T-helper 2 cell treated with Interferon-gamma antibody and Interleukin-4, amounts not matched to agents 5 μg/mL and 100 μg/mL, for 36 hours (primary cell): ENCODE measurements at regions not wholly inside any gene's neighbourhood (a gene's known extent, or its start where the extent isn't known, plus 50 kb on each side); places are given as distances from the start of the nearest gene placed in this dataset.
"Not testable (repeated sequence)": the region's sequence is repeated elsewhere in the genome, so short reads cannot be mapped to it uniquely, and the experiment has no call there.

Experiments
- DNase-seq: peaks from one replicate; pipeline ENCODE4 v3.0.0; 2021; ENCODE audit warnings: low spot score
- H3K27ac Mint-ChIP-seq: one replicate; pipeline ENCODE4 v1.8.0; 2021; ENCODE audit warnings: mild to moderate bottlenecking, mixed read lengths
- H3K27me3 Mint-ChIP-seq: one replicate; pipeline ENCODE4 v1.8.0; 2021; ENCODE audit warnings: low read depth, mixed read lengths
- H3K36me3 Mint-ChIP-seq: one replicate; pipeline ENCODE4 v1.8.0; 2021; ENCODE audit warnings: low read depth, mixed read lengths
- H3K4me1 Mint-ChIP-seq: one replicate; pipeline ENCODE4 v1.8.0; 2021; ENCODE audit warnings: low read depth, mixed read lengths
- H3K4me3 Mint-ChIP-seq: one replicate; pipeline ENCODE4 v1.8.0; 2022; ENCODE audit warnings: mild to moderate bottlenecking, moderate library complexity, mixed read lengths
- H3K9me3 Mint-ChIP-seq: one replicate; pipeline ENCODE4 v1.8.0; 2021; ENCODE audit warnings: mixed read lengths

DNA sequence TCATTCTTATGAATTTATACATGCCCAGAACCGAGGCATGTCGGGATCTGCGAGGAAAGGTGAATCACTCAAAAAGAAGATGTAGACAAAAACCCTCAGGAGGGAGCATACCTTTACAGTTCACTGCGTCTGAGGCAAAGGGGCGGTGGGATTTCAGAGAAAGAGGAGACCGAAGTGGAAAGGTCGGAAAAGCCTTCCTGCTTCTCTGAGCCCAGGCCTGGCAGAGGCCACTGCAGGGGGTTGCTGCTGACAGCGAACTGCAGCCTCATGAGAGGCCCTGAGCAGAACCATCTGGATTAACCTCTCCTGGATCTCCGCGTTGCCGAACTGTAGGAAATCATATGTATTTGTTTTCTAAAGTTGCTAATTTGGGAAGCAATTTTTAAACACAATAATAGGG is 713.1 kb upstream of the SOX11 start:
- Mint-ChIP-seq H3K9me3 (peaks cover 31% of the 10 kb centered on the region), H3K4me3 (no peak overlapping the region), H3K4me1 (no peaks in the 10 kb centered on the region), H3K36me3 (no peaks in the 10 kb centered on the region), H3K27me3 (no peaks in the 10 kb centered on the region), H3K27ac (no peak overlapping the region)
- DNase-seq, result no peak

DNA sequence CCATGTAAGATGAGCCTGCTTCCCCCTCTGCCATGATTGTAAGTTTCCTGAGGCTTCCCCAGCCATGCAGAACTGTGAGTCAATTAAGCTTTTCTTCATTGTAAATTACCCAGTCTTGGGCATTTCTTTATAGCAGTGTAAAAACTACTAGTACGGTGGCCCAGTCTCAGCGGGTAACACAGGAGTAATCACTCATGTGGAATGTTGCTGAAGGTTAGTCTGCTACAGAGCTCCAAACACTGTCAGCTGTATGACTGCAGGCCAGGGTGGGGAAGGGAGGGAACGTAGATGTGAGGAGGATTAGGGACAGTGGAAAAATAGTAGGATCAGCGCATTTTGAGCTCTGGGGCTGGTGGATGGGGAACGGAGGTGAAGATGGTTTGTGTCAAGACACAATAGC is 711.2 kb upstream of the SOX11 start:
- Mint-ChIP-seq H3K4me3 (no peak overlapping the region), H3K27me3 (no peaks in the 10 kb centered on the region), H3K4me1 (no peaks in the 10 kb centered on the region), H3K9me3 (peaks cover 42% of the 10 kb centered on the region), H3K36me3 (no peaks in the 10 kb centered on the region), H3K27ac (no peak overlapping the region)
- no peak for DNase-seq

DNA sequence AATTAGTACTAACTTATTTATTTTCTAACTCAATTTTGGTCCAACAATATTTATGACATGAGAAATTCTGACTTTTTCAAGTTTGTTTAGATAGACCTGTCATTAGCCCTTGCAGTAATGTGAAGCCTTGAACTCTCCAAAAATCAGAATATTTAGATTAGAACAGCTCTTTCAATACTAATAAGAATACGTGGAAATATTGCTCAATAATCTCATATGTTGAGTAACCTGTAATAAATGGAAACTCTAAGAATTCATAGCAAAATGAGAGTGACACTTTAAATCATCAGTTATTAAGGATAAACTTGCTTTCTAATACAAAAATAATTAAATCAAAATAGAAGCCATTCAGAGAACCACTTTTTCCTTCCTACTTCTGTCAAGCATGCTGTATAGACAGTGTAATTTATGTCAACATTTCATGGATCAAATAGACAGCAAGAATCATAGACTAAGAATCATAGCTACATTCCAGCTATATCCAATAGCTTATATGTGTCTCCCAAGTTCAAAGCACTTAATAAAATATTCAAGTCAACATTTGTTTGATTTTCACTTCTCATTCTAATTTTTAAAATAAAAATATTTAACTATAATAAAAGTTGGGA is 710.3 kb upstream of the SOX11 start:
- DNase-seq, result no peak
- Mint-ChIP-seq H3K27ac (no peak overlapping the region), H3K4me3 (no peak overlapping the region), H3K9me3 (peaks cover 42% of the 10 kb centered on the region), H3K36me3 (no peaks in the 10 kb centered on the region), H3K4me1 (no peaks in the 10 kb centered on the region), H3K27me3 (no peaks in the 10 kb centered on the region)

DNA sequence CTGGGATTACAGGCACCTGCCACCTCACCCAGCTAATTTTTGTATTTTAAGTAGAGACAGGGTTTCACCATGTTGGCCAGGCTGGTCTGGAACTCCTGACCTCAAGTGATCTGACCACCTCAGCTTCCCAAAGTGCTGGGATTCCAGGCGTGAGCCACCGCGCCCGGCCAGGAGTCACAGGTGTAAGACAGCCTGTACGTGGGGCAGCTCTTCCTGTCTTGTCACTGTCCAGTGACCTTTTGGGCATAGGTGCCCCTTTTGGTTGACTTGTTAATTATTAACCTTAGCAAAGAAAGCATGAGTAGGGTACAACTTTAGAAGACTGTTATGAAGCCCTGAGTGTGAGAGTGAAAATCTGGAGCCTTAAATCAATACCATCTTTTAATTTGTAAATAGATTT is 703.7 kb upstream of the SOX11 start:
- peaks cover 28% of the 10 kb centered on the region for H3K9me3 Mint-ChIP-seq
- not testable (repeated sequence) for DNase-seq, H3K4me3 Mint-ChIP-seq, H3K36me3 Mint-ChIP-seq, H3K4me1 Mint-ChIP-seq, H3K27ac Mint-ChIP-seq, H3K27me3 Mint-ChIP-seq

DNA sequence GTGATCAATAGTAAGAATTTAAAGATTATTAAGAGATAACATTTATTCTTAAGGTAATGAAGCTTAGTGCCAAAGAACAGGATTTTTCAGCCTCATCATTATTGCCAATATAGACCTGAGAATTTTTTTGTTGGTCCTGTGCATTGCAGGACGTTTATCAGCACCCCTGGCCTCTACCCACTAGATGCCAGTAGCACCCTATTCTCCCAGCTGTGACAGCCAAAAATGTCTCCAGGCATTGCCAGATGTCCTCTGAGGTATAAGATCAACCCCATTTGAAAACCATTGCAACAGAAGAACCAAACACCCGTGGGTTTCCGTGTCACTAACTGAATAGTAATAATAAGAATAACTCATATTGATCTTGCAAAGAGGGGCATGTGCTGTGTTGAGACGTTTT is 700.0 kb upstream of the SOX11 start:
- Mint-ChIP-seq H3K4me3 (no peak overlapping the region), H3K9me3 (peaks cover 18% of the 10 kb centered on the region), H3K27me3 (no peaks in the 10 kb centered on the region), H3K36me3 (no peaks in the 10 kb centered on the region), H3K27ac (no peak overlapping the region), H3K4me1 (no peaks in the 10 kb centered on the region)
- no peak for DNase-seq

DNA sequence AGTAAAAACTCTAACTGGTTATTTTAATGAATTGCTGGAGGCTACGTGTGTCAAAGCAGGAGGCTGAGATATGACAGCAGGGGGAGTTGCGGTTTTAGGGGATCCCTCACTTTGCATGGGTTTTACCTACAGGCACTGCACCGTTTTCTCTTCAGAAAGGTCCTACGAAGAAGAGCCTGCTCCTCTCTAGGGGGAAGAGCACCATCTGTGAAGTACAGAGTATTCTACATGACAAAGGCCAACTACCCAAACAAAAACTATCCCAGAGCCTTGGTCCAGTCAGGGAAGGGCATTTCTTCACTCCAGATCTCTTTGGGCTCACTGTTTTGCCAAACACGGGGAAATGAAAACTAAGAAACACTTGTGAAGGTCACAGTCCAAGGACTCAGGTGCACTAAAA is 696.7 kb upstream of the SOX11 start:
- H3K4me1 Mint-ChIP-seq, result no peaks in the 10 kb centered on the region
- no peak overlapping the region for H3K4me3 Mint-ChIP-seq
- no peak for DNase-seq
- H3K27me3 Mint-ChIP-seq, result no peaks in the 10 kb centered on the region
- H3K27ac Mint-ChIP-seq, result no peak overlapping the region
- H3K36me3 Mint-ChIP-seq, result no peaks in the 10 kb centered on the region
- peaks cover 20% of the 10 kb centered on the region for H3K9me3 Mint-ChIP-seq

DNA sequence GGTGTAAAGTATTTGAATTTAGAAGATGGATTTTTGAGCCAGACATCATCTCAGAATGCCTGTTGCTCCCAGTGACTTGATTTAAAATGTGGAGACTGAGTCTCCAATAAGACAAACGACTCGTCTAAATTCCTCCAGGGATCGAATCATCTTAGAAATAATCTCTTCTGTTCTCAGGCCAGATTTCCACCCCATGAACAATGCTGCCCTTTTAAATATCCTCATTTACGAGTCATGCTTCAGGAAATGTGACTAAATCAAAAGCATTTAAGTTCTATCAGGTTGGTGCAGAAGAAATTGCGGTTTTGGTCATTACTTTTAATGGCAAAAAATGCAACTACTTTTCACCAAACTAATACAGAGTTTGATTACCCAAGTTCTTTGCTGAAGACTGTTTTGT is 684.6 kb upstream of the SOX11 start:
- Mint-ChIP-seq H3K4me1 (no peaks in the 10 kb centered on the region), H3K9me3 (peaks cover 55% of the 10 kb centered on the region), H3K27me3 (no peaks in the 10 kb centered on the region), H3K4me3 (no peak overlapping the region), H3K27ac (no peak overlapping the region), H3K36me3 (no peaks in the 10 kb centered on the region)
- no peak for DNase-seq

DNA sequence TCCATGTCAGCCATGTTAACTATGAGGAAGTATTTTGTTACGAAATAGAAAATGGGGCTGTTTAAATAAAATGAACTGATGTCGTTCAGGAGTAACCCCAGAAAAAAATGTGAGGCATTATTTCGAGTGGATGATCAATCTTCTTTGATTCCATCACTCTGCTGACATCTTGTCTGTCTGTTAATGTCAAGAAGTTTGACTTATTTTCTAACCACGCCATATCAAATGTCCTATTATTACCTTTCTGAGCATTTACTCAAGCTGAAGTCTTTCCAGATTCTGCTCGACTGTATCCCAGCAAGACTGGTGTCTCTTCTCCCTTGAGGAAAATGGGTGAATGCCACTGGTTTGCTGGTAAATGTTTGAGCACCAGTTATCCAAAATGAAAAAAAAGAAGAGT is 672.9 kb upstream of the SOX11 start:
- Mint-ChIP-seq H3K36me3 (peaks cover 6% of the 10 kb centered on the region), H3K4me3 (no peak overlapping the region), H3K9me3 (peaks cover 63% of the 10 kb centered on the region), H3K27ac (no peak overlapping the region), H3K27me3 (no peaks in the 10 kb centered on the region), H3K4me1 (no peaks in the 10 kb centered on the region)
- DNase-seq, result no peak

DNA sequence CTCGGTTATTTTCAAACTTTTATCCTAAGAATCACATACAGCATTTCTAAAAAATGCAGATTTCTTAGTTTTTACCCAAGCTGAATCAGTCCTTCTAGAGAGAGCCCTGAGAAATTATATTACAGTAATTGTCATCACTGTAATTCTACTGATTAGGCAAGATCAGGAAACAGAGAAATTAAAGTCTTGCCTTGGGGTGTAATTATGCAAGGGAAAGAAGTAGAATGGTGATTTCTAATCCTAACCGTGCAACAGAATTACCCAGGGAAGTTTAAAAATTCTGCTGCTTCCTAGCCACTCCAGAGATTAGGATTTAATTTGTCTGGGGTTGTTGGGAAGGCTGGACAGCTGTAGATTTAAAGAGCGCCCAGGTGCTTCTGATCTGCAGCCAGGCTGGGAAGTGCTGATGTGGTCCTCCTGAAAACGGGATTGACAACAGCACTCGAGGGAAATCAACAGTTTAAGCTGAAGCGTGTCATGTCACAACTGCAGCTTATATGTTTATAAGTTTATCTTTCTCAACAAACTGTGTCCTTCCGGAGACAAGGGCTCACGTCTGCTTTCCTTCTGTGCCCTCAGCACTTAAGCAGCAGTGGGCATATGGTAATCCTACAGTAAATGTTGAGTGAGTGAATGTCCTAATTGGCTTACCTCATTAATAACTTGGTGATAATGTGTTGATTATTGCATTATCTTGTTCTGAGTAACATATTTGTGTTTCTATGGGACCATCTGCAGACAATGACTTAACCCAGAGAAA is 671.9 kb upstream of the SOX11 start:
- DNase-seq, result no peak
- peaks cover 6% of the 10 kb centered on the region for H3K36me3 Mint-ChIP-seq
- H3K27me3 Mint-ChIP-seq, result no peaks in the 10 kb centered on the region
- no peak overlapping the region for H3K4me3 Mint-ChIP-seq
- H3K9me3 Mint-ChIP-seq, result peaks cover 61% of the 10 kb centered on the region
- H3K4me1 Mint-ChIP-seq, result no peaks in the 10 kb centered on the region
- no peak overlapping the region for H3K27ac Mint-ChIP-seq

DNA sequence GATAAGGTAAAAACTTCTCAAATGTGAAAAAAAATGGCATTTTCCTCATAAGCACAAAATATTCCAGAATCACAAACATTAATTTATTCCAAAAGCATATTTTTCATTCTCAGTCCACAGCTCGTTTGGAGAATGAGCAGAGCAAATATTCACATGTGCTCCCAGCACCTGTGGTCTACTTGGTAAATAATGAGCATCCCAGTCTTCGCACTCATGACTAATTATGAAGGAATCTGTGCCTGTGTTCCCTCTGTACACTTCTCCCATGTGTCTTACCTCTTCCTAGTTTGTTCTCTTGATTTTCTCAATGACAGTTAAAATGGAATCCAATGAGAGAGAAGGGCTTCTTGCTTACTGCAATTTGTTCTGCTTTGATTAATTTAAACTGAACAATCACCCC is 671.0 kb upstream of the SOX11 start:
- peaks cover 6% of the 10 kb centered on the region for H3K36me3 Mint-ChIP-seq
- H3K9me3 Mint-ChIP-seq, result peaks cover 62% of the 10 kb centered on the region

DNA sequence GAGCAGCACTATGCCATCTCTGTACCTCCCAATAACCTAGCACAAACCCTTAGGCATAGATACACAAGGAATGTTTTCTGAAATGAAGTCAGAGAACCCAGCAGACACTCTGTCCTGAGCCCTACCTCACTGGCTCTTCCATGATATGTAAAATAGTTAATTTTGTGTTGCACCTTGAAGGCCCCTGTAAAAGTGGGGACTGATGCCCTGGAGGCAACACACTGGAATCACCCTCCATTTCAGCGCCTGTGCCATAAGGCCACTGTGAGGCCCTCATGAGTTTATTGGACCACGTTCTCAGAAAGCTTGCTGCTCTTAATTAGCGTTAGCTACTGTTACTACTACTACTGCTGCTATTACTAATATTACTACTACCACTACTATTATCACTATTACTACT is 670.1 kb upstream of the SOX11 start:
- no peak for DNase-seq
- peaks cover 6% of the 10 kb centered on the region for H3K36me3 Mint-ChIP-seq

More for the DNA sequence above, 671.0 kb upstream of the SOX11 start:
- H3K27me3 Mint-ChIP-seq, result no peaks in the 10 kb centered on the region
- no peak overlapping the region for H3K27ac Mint-ChIP-seq
- H3K4me1 Mint-ChIP-seq, result no peaks in the 10 kb centered on the region
- no peak overlapping the region for H3K4me3 Mint-ChIP-seq
- DNase-seq, result no peak

DNA sequence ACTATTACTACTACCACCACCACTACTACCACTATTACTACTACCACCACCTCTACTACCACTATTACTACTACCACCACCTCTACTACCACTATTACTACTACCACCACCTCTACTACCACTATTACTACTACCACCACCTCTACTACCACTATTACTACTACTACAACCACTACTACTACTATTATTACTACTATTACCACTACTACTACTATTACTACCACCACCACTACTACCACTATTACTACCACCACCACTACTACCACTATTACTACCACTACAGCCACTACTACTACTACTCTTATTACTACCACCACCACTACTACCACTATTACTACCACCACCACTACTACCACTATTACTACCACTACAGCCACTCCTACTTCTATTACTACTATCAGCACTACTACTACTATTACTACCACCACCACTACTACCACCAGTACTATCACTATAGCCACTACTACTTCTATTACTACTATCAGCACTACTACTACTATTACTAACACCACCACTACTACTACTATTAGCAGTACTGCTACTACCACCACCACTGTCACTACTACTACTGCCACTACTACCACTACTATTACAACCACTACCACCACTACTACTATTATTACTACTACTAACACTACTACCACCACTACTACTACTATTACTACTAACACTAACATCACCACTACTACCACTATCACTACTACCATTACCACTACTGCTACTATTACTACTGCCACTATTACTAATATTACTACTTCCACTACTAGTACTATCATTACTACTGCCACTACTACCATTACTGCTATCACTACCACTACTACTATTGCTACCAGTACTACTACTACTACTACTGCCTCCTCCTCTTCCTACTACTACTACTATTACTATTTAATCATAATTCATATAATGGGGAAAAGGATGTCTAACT is 669.2 kb upstream of the SOX11 start:
- DNase-seq, H3K4me1 Mint-ChIP-seq, H3K4me3 Mint-ChIP-seq, H3K27ac Mint-ChIP-seq, H3K27me3 Mint-ChIP-seq, H3K36me3 Mint-ChIP-seq: not testable (repeated sequence)
- peaks cover 67% of the 10 kb centered on the region for H3K9me3 Mint-ChIP-seq

More for the DNA sequence above, 670.1 kb upstream of the SOX11 start:
- Mint-ChIP-seq H3K27me3 (no peaks in the 10 kb centered on the region), H3K4me1 (no peaks in the 10 kb centered on the region), H3K9me3 (peaks cover 67% of the 10 kb centered on the region), H3K27ac (no peak overlapping the region), H3K4me3 (no peak overlapping the region)

DNA sequence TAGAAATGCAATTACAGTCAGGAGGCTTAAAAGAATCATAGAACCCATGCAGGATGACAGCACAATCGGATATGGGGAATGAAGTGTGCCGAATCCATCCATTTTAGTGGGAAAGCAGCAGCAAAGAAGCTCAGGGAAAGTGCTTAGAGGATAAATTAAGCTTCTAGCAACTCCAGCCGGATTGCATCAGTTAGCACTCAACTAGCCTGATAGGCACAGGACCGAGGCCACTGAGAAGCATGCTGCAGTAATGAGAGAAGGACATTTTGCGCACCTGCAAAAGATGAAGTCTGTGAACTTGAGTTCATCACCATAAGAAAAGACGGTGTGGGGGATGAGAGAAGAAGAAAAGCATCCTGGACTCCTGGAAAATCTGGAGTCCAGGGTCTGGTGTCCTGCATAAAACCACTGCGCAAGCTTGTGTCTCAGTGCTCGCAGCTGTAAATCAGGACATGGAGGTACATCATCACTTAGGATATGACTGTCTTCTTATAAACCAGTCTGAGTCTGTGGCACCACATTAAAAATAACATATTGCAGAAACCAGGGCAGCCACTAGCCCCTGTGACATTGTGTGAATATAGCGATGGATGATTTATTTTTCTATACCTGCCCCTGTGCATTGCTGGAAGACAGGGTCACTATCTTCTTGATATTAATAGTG is 665.5 kb upstream of the SOX11 start:
- DNase-seq, result no peak
- peaks cover 56% of the 10 kb centered on the region for H3K9me3 Mint-ChIP-seq
- no peak overlapping the region for H3K27ac Mint-ChIP-seq
- H3K36me3 Mint-ChIP-seq, result peaks cover 6% of the 10 kb centered on the region
- no peaks in the 10 kb centered on the region for H3K27me3 Mint-ChIP-seq
- no peaks in the 10 kb centered on the region for H3K4me1 Mint-ChIP-seq
- H3K4me3 Mint-ChIP-seq, result no peak overlapping the region

DNA sequence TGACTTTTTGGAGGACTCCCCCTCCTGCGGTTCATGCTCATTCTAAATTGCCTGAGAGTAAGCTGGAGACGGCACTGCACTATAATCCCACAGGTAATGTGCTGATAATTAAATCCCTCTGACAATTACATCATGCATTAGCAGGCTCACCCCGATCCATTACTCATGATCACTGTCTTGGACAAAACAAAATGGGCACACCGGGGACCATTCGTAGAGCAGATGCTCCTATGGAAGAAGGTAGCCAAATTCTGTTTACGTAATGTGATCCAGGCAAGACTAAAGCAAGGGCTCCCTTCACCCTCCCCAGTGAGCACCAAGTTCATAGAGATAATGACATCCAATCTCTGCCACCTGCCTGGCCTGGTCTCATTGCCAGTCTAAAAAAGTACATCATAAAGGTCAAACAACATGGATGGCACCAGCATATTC is 657.1 kb upstream of the SOX11 start:
- no peak overlapping the region for H3K4me3 Mint-ChIP-seq
- no peaks in the 10 kb centered on the region for H3K27me3 Mint-ChIP-seq
- no peak for DNase-seq
- H3K9me3 Mint-ChIP-seq, result peaks cover 32% of the 10 kb centered on the region
- no peaks in the 10 kb centered on the region for H3K4me1 Mint-ChIP-seq
- no peaks in the 10 kb centered on the region for H3K36me3 Mint-ChIP-seq
- no peak overlapping the region for H3K27ac Mint-ChIP-seq
